GM12864 (cell line): ENCODE measurements at regions not wholly inside any gene's neighbourhood (a gene's known extent, or its start where the extent isn't known, plus 50 kb on each side); places are given as distances from the start of the nearest gene placed in this dataset.

Experiments
- DNase-seq: peaks from one replicate; pipeline ENCODE4 v3.0.0-alpha.2; 2011; ENCODE audit warnings: low read depth
- H3K4me3 ChIP-seq: 2 replicates; pipeline ENCODE4 v1.5.1; 2011; ENCODE audit warnings: mild to moderate bottlenecking, low read depth, low read length, control low read depth
- TF ChIP-seq, protein P1 (sequence below): IDR thresholded peaks from 2 replicates; pipeline ENCODE4 v1.5.1; 2011; ENCODE audit warnings: low read depth, mild to moderate bottlenecking, moderate library complexity, low read length, control low read depth, inconsistent platforms; ENCODE audit errors: missing control alignments

DNA sequence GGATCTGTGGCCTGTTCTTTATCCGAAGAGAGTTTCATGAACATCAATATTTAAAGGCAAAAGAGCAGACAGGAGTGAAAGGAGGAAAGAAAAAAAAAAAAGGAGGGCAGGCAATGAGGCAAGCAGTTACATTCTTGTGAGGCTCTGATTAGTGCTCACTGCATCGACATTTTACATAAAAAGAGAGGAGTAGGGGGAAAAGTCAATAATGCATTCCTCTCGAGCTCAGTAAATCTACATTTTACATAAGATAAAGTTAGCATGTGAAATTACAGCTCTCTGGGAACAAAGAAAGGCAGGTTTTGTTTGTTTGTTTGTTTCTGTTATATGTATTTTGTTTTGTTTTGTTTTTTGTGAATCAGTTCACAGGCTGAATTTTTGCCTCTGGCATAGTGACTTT is 187.1 kb upstream of the ARL4C start:
- DNase-seq: no peak

GRCh38 chr2:234682492-234683228 is 185.8 kb upstream of the ARL4C start:
- H3K4me3 ChIP-seq: no peak overlapping the region
- no peak for DNase-seq
- TF ChIP-seq, protein P1, sequence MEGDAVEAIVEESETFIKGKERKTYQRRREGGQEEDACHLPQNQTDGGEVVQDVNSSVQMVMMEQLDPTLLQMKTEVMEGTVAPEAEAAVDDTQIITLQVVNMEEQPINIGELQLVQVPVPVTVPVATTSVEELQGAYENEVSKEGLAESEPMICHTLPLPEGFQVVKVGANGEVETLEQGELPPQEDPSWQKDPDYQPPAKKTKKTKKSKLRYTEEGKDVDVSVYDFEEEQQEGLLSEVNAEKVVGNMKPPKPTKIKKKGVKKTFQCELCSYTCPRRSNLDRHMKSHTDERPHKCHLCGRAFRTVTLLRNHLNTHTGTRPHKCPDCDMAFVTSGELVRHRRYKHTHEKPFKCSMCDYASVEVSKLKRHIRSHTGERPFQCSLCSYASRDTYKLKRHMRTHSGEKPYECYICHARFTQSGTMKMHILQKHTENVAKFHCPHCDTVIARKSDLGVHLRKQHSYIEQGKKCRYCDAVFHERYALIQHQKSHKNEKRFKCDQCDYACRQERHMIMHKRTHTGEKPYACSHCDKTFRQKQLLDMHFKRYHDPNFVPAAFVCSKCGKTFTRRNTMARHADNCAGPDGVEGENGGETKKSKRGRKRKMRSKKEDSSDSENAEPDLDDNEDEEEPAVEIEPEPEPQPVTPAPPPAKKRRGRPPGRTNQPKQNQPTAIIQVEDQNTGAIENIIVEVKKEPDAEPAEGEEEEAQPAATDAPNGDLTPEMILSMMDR: no peak

More for the DNA sequence above, 187.1 kb upstream of the ARL4C start:
- H3K4me3 ChIP-seq: no peak overlapping the region
- TF ChIP-seq, protein P1: no peak

GRCh38 chr2:234680688-234681619 is 184.1 kb upstream of the ARL4C start:
- TF ChIP-seq, protein P1: no peak
- H3K4me3 ChIP-seq: no peak overlapping the region
- no peak for DNase-seq

DNA sequence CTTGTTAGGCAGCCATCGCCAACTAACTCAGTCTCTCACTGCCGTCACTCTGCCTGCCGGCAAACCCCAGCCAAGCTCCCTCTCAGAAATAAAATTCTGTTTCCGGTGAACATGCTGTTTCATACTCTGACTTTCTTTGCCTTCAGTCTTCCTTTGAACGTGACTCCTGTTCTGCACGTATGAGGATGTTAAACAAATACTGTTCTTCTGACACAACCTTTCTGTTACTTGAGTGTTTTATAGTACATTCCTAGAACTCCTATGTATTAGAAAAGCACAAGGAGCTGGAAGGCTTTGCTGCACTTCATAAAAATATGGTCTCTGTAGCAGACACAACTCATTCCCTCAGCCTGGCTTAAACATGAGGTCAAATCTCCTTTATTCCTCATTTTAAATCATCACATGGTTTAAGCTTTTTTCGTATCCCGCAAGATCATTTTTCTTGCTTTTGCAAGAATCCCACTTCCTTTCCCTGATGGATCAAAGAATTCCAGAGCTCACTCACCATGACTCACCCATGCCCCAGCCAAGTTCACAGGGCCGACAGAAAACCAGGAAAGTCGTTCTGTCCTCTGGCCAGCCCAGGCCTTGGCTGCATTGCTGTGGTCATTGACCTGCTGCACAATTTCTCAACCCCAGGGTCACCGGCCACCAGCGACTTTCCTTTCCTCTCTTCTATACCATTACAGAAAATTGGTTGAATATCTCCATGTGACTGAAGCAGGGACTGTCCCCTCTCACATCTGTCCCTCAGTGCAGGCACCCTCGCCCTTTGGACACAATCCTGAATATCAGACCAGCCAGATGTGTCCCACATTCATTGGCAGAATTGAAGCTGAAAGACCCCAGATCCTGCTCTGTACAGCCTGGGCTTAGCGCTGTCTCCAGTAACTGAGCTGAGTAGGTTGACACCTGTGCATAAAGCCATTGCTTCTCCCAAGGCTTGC is 183.1 kb upstream of the ARL4C start:
- DNase-seq: no peak
- H3K4me3 ChIP-seq: no peak overlapping the region
- TF ChIP-seq, protein P1: no peak

DNA sequence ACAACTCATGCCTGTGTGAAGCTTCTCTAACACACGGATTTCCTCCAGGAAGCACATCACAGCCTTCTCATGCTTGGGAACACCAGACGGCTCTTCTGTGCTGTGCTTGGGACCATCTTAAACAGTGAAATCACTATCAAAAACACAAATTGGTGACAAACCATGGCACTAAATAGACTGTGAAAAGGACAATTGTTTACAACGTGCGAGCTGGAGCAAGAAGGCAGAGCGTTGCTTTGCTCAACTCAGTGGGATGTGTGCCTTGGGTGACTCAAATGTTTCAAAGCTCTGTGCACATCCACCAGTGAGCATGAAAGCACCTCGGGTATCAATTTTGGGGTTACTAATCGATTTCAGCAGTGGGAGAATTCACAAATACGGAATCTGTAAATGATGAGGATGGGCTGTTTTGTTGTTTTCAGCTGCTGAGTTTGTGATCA is 182.4 kb upstream of the ARL4C start:
- TF ChIP-seq, protein P1: no peak
- H3K4me3 ChIP-seq: no peak overlapping the region
- DNase-seq: no peak

- H3K4me3 ChIP-seq: no peak overlapping the region
- no peak for DNase-seq
- TF ChIP-seq, protein P1: no peak
Measured at GRCh38 chr2:234678711-234679110, 181.8 kb upstream of the ARL4C start.
